ENCODE measurements at regions not wholly inside any gene's neighbourhood (a gene's known extent, or its start where the extent isn't known, plus 50 kb on each side); places are given as distances from the start of the nearest gene placed in this dataset.
"Not testable (repeated sequence)": the region's sequence is repeated elsewhere in the genome, so short reads cannot be mapped to it uniquely, and the experiment has no call there.

GRCh38 chr3:90202931-90203330 is 1095.5 kb downstream of the EPHA3 start:
- TF ChIP-seq CTCF, POLR2A (IDR thresholded peaks at IDR 0.05): not testable (repeated sequence)
